Natural killer cell (primary cell): ENCODE measurements at regions not wholly inside any gene's neighbourhood (a gene's known extent, or its start where the extent isn't known, plus 50 kb on each side); places are given as distances from the start of the nearest gene placed in this dataset.

Source experiments
- ATAC-seq, 3 donors: fragments of 150-1000 bp in 2 of 3; fragments of 200-7000 bp in 1 of 3; cut with Tn5 transposase; 1 replicate in 1 of 3; 2 replicates in 2 of 3; pipeline ENCODE4 v1.10.0; 2021; ENCODE audit warnings: mild to moderate bottlenecking in 2 of 3, moderate library complexity in 2 of 3
- DNase-seq, 2 donors: peaks; one replicate each; pipeline versions ENCODE4 v3.0.0 to v3.0.0-alpha.2; 2013 to 2021; ENCODE audit warnings: mixed read lengths in 1 of 2
- H3K27ac ChIP-seq: one replicate; pipeline ENCODE4 v1.5.1; 2013; ENCODE audit warnings: mild to moderate bottlenecking, low read length
- H3K27me3 ChIP-seq: one replicate; pipeline ENCODE4 v1.6.1; 2013; ENCODE audit warnings: low read length; ENCODE audit not compliant: control insufficient read depth, insufficient read depth
- H3K36me3 ChIP-seq: one replicate; pipeline ENCODE4 v1.6.1; 2013; ENCODE audit warnings: low read length; ENCODE audit not compliant: control insufficient read depth, insufficient read depth
- H3K4me1 ChIP-seq: one replicate; pipeline ENCODE4 v1.6.1; 2013; ENCODE audit warnings: low read length; ENCODE audit not compliant: control insufficient read depth, insufficient read depth
- H3K4me3 ChIP-seq: one replicate; pipeline ENCODE4 v1.5.1; 2013; ENCODE audit warnings: low read length
- H3K9me3 ChIP-seq: one replicate; pipeline ENCODE4 v1.6.1; 2013; ENCODE audit warnings: low read length; ENCODE audit not compliant: control insufficient read depth, insufficient read depth
- H3K27ac Mint-ChIP-seq, 2 donors: one replicate each; pipeline ENCODE4 v1.8.0; 2022; ENCODE audit warnings: mild to moderate bottlenecking in 2 of 2, mixed read lengths in 2 of 2, moderate library complexity in 1 of 2
- H3K27me3 Mint-ChIP-seq, 2 donors: one replicate each; pipeline ENCODE4 v1.8.0; 2022; ENCODE audit warnings: low read depth in 2 of 2, mixed read lengths in 2 of 2
- H3K36me3 Mint-ChIP-seq: one replicate; pipeline ENCODE4 v1.8.0; 2022; ENCODE audit warnings: mixed read lengths
- H3K4me1 Mint-ChIP-seq, 2 donors: one replicate each; pipeline ENCODE4 v1.8.0; 2022; ENCODE audit warnings: mixed read lengths in 2 of 2
- H3K4me3 Mint-ChIP-seq: one replicate; pipeline ENCODE4 v1.8.0; 2022; ENCODE audit warnings: mild to moderate bottlenecking, moderate library complexity, mixed read lengths
- H3K9me3 Mint-ChIP-seq, 2 donors: one replicate each; pipeline ENCODE4 v1.8.0; 2022; ENCODE audit warnings: mixed read lengths in 2 of 2
- CTCF ChIP-seq: fragments of 200-600 bp; IDR thresholded peaks from one replicate; pipeline ENCODE4 v1.8.0; 2022; ENCODE audit warnings: antibody characterized with exemption
- WGBS: methylation state at CpG from one replicate; pipeline ENCODE4 v1.1.7; 2013; ENCODE audit warnings: missing lambda C conversion rate; ENCODE audit not compliant: insufficient coverage; 5-methylcytosine and 5-hydroxymethylcytosine counted together
- intact Hi-C: fragments of 100-400 bp; cut with micrococcal nuclease; formaldehyde crosslinking; loops from one replicate; pipeline ENCODE4 v1.14.2; 2022

DNA sequence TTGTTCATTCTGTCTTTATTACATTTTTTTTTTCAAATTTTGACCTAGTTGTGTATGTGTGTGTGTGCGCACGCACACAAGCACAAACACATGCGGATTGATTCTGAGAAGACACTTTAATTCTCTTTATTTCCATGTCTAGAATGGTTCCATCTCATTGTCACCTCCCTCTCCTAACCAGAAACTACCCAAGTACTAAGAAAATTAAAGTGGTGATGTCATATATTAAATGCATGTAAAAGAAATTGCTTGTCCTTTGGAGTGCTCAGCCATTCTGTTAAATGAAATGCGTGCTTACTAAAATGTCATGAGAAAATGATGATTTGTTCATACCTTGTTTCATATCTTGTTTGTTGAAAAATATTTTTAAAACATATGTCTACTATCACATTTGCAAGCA lies 1297.0 kb upstream of the TENM3 start:
- H3K4me3 ChIP-seq, result no peak overlapping the region
- H3K9me3 ChIP-seq, result no peaks in the 10 kb centered on the region
- H3K4me1 ChIP-seq, result no peaks in the 10 kb centered on the region
- Mint-ChIP-seq H3K27me3 (no peaks in the 10 kb centered on the region), H3K27ac (no peak overlapping the region), H3K9me3 (peaks cover 10 to 14% of the 10 kb centered on the region in 2 donors), H3K4me3 (no peak overlapping the region), H3K4me1 (no peaks in the 10 kb centered on the region), H3K36me3 (peaks cover 5% of the 10 kb centered on the region)
- no peak for TF ChIP-seq CTCF
- 86% methylated on average over 1 of the region's 4 CpGs for WGBS
- ATAC-seq (no peak), DNase-seq (no peak)
- no peaks in the 10 kb centered on the region for H3K36me3 ChIP-seq
- intact Hi-C loops, result no loop called here
- H3K27me3 ChIP-seq, result no peaks in the 10 kb centered on the region
- no peak overlapping the region for H3K27ac ChIP-seq

GRCh38 chr4:180947425-180947824 lies 1295.8 kb upstream of the TENM3 start:
- WGBS, result 64% methylated on average over 4 of the region's 5 CpGs
- DNase-seq (no peak), ATAC-seq (no peak)
- Histone ChIP-seq H3K27me3 (no peaks in the 10 kb centered on the region), H3K4me1 (no peaks in the 10 kb centered on the region), H3K4me3 (no peak overlapping the region), H3K36me3 (no peaks in the 10 kb centered on the region), H3K27ac (no peak overlapping the region), H3K9me3 (no peaks in the 10 kb centered on the region)
- Mint-ChIP-seq H3K36me3 (peaks cover 3% of the 10 kb centered on the region), H3K27me3 (no peaks in the 10 kb centered on the region), H3K4me1 (no peaks in the 10 kb centered on the region), H3K4me3 (no peak overlapping the region), H3K27ac (no peak overlapping the region), H3K9me3 (peaks cover 9 to 14% of the 10 kb centered on the region in 2 donors)
- no peak for TF ChIP-seq CTCF
- intact Hi-C loops, result no loop called here

DNA sequence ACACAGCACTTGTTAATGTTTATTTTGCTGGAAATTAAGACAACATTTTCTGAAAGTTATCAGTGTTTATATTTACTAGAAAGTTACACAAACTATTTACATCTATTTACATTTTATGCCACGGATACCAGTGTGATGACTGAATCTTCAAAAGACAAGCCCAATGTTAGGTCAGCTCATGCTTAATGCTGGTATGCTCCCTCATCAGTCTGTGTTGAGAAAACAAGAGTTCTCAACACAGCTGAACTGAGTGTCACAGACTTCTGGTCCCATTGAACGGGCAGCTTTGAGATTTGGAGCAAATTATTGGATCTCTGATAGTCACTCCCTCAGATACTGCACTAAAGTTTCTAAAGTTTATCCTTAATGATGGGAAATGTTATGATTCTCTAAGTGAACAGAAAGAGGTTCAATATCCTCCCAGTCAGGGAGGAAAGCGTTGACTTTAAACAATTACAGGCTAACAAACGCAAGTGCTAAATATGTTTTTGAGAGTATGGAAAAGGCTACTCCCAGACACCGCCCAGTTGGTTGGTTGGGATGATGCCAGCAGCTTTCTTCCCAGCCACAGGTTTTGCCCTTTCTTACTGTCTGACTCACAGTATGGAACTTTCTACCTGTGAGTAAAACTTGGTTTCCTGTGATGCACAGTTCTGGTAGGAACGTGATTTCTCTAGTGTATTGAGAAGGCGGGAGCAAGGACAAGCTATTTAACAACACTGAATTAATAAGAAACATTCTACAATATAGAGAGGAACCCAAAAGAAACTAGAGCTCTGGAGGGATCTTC lies 1293.6 kb upstream of the TENM3 start:
- Mint-ChIP-seq H3K27me3 (no peaks in the 10 kb centered on the region), H3K27ac (no peak overlapping the region), H3K4me3 (no peak overlapping the region), H3K36me3 (no peaks in the 10 kb centered on the region), H3K9me3 (peaks cover 10 to 16% of the 10 kb centered on the region in 2 donors), H3K4me1 (no peaks in the 10 kb centered on the region)
- no peak for TF ChIP-seq CTCF
- intact Hi-C loops, result no loop called here
- no peak overlapping the region for H3K4me3 ChIP-seq
- H3K27ac ChIP-seq, result no peak overlapping the region
- H3K36me3 ChIP-seq, result no peaks in the 10 kb centered on the region
- ATAC-seq, result no peak
- no peaks in the 10 kb centered on the region for H3K4me1 ChIP-seq
- H3K9me3 ChIP-seq, result no peaks in the 10 kb centered on the region
- no peak for DNase-seq
- no peaks in the 10 kb centered on the region for H3K27me3 ChIP-seq
- WGBS, result 92% methylated on average over 6 of the region's 7 CpGs

GRCh38 chr4:180950377-180950776 lies 1292.8 kb upstream of the TENM3 start:
- no CpG with 5 or more reads among the region's 1 CpG for WGBS
- no peaks in the 10 kb centered on the region for H3K36me3 Mint-ChIP-seq
- intact Hi-C loops, result no loop called here

More at GRCh38 chr4:180950377-180950776, 1292.8 kb upstream of the TENM3 start:
- H3K4me3 ChIP-seq, result no peak overlapping the region
- DNase-seq, result no peak
- H3K36me3 ChIP-seq, result no peaks in the 10 kb centered on the region
- no peaks in the 10 kb centered on the region for H3K4me1 ChIP-seq
- no peaks in the 10 kb centered on the region for H3K4me1 Mint-ChIP-seq
- no peak for ATAC-seq
- peaks cover 10 to 16% of the 10 kb centered on the region in 2 donors for H3K9me3 Mint-ChIP-seq
- H3K27ac Mint-ChIP-seq, result no peak overlapping the region
- no peak for TF ChIP-seq CTCF
- H3K27ac ChIP-seq, result no peak overlapping the region
- no peaks in the 10 kb centered on the region for H3K27me3 ChIP-seq
- H3K27me3 Mint-ChIP-seq, result no peaks in the 10 kb centered on the region
- H3K9me3 ChIP-seq, result no peaks in the 10 kb centered on the region
- H3K4me3 Mint-ChIP-seq, result no peak overlapping the region
